ENCODE measurements at regions not wholly inside any gene's neighbourhood (a gene's known extent, or its start where the extent isn't known, plus 50 kb on each side); places are given as distances from the start of the nearest gene placed in this dataset.

- Mint-ChIP-seq H3K9me3 (no peaks in the 10 kb centered on the region), H3K4me1 (peaks cover 5% of the 10 kb centered on the region), H3K27ac (no peak overlapping the region), H3K4me3 (no peak overlapping the region), H3K36me3 (no peaks in the 10 kb centered on the region), H3K27me3 (ENCODE audit: low read depth) (no peaks in the 10 kb centered on the region)
- ChIA-PET POLR2A (no interaction called here), CTCF (no interaction called here)
- no peak for DNase-seq (ENCODE audit: low spot score)
- ATAC-seq: no peak
- TF ChIP-seq AFF4 (CRISPR knock-in tag; IDR thresholded peaks at IDR 0.05; ENCODE audit: borderline replicate concordance): no peak
- no peak for TF ChIP-seq ZNF423 (CRISPR knock-in tag; IDR thresholded peaks at IDR 0.05)
- TF ChIP-seq ETV6 (CRISPR knock-in tag; IDR thresholded peaks at IDR 0.05): no peak
- TF ChIP-seq, protein P1, sequence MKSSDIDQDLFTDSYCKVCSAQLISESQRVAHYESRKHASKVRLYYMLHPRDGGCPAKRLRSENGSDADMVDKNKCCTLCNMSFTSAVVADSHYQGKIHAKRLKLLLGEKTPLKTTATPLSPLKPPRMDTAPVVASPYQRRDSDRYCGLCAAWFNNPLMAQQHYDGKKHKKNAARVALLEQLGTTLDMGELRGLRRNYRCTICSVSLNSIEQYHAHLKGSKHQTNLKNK (CRISPR knock-in tag; IDR thresholded peaks at IDR 0.05): no peak
- no peak for TF ChIP-seq ELF4 (CRISPR knock-in tag; IDR thresholded peaks at IDR 0.05; ENCODE audit: low read depth)
- TF ChIP-seq CTCF (IDR thresholded peaks at IDR 0.05): no peak
- TF ChIP-seq, protein P2, sequence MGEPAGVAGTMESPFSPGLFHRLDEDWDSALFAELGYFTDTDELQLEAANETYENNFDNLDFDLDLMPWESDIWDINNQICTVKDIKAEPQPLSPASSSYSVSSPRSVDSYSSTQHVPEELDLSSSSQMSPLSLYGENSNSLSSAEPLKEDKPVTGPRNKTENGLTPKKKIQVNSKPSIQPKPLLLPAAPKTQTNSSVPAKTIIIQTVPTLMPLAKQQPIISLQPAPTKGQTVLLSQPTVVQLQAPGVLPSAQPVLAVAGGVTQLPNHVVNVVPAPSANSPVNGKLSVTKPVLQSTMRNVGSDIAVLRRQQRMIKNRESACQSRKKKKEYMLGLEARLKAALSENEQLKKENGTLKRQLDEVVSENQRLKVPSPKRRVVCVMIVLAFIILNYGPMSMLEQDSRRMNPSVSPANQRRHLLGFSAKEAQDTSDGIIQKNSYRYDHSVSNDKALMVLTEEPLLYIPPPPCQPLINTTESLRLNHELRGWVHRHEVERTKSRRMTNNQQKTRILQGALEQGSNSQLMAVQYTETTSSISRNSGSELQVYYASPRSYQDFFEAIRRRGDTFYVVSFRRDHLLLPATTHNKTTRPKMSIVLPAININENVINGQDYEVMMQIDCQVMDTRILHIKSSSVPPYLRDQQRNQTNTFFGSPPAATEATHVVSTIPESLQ (CRISPR knock-in tag; IDR thresholded peaks at IDR 0.05): no peak
- no peak for TF ChIP-seq JAZF1 (CRISPR knock-in tag; IDR thresholded peaks at IDR 0.05)
- TF ChIP-seq, protein P3, sequence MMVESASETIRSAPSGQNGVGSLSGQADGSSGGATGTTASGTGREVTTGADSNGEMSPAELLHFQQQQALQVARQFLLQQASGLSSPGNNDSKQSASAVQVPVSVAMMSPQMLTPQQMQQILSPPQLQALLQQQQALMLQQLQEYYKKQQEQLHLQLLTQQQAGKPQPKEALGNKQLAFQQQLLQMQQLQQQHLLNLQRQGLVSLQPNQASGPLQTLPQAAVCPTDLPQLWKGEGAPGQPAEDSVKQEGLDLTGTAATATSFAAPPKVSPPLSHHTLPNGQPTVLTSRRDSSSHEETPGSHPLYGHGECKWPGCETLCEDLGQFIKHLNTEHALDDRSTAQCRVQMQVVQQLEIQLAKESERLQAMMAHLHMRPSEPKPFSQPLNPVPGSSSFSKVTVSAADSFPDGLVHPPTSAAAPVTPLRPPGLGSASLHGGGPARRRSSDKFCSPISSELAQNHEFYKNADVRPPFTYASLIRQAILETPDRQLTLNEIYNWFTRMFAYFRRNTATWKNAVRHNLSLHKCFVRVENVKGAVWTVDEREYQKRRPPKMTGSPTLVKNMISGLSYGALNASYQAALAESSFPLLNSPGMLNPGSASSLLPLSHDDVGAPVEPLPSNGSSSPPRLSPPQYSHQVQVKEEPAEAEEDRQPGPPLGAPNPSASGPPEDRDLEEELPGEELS (CRISPR knock-in tag; IDR thresholded peaks at IDR 0.05): no peak
- TF ChIP-seq EMX1 (CRISPR knock-in tag; IDR thresholded peaks at IDR 0.05): no peak
- TF ChIP-seq, protein P4, sequence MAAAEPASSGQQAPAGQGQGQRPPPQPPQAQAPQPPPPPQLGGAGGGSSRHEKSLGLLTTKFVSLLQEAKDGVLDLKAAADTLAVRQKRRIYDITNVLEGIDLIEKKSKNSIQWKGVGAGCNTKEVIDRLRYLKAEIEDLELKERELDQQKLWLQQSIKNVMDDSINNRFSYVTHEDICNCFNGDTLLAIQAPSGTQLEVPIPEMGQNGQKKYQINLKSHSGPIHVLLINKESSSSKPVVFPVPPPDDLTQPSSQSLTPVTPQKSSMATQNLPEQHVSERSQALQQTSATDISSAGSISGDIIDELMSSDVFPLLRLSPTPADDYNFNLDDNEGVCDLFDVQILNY (CRISPR knock-in tag; IDR thresholded peaks at IDR 0.05): no peak
- no peak for TF ChIP-seq TEAD4 (CRISPR knock-in tag; IDR thresholded peaks at IDR 0.05)
- TF ChIP-seq ZNF219 (CRISPR knock-in tag; IDR thresholded peaks at IDR 0.05; ENCODE audit: borderline replicate concordance): no peak
- TF ChIP-seq ZNF425 (CRISPR knock-in tag; conservative IDR thresholded peaks at IDR 0.05): no peak
- TF ChIP-seq GRHL2 (CRISPR knock-in tag; IDR thresholded peaks at IDR 0.05; ENCODE audit: insufficient replicate concordance, severe bottlenecking): no peak
- TF ChIP-seq FOXJ3 (CRISPR knock-in tag; IDR thresholded peaks at IDR 0.05; ENCODE audit: borderline replicate concordance): no peak
- no peak for TF ChIP-seq SMAD4 (CRISPR knock-in tag; IDR thresholded peaks at IDR 0.05)
- TF ChIP-seq KAT7 (CRISPR knock-in tag; IDR thresholded peaks at IDR 0.05; ENCODE audit: borderline replicate concordance): no peak
- TF ChIP-seq, protein P5, sequence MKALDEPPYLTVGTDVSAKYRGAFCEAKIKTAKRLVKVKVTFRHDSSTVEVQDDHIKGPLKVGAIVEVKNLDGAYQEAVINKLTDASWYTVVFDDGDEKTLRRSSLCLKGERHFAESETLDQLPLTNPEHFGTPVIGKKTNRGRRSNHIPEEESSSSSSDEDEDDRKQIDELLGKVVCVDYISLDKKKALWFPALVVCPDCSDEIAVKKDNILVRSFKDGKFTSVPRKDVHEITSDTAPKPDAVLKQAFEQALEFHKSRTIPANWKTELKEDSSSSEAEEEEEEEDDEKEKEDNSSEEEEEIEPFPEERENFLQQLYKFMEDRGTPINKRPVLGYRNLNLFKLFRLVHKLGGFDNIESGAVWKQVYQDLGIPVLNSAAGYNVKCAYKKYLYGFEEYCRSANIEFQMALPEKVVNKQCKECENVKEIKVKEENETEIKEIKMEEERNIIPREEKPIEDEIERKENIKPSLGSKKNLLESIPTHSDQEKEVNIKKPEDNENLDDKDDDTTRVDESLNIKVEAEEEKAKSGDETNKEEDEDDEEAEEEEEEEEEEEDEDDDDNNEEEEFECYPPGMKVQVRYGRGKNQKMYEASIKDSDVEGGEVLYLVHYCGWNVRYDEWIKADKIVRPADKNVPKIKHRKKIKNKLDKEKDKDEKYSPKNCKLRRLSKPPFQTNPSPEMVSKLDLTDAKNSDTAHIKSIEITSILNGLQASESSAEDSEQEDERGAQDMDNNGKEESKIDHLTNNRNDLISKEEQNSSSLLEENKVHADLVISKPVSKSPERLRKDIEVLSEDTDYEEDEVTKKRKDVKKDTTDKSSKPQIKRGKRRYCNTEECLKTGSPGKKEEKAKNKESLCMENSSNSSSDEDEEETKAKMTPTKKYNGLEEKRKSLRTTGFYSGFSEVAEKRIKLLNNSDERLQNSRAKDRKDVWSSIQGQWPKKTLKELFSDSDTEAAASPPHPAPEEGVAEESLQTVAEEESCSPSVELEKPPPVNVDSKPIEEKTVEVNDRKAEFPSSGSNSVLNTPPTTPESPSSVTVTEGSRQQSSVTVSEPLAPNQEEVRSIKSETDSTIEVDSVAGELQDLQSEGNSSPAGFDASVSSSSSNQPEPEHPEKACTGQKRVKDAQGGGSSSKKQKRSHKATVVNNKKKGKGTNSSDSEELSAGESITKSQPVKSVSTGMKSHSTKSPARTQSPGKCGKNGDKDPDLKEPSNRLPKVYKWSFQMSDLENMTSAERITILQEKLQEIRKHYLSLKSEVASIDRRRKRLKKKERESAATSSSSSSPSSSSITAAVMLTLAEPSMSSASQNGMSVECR (CRISPR knock-in tag; IDR thresholded peaks at IDR 0.05; ENCODE audit: borderline replicate concordance): no peak
Observed at GRCh38 chr3:154901278-154901677, 178.8 kb upstream of the MME start.

Data from WTC11 (cell line).